OCI-LY3 (cell line): ENCODE measurements at regions not wholly inside any gene's neighbourhood (a gene's known extent, or its start where the extent isn't known, plus 50 kb on each side); places are given as distances from the start of the nearest gene placed in this dataset.

Experiments used
- CTCF ChIP-seq: fragments of 200-600, 300-600 bp; sonication (generic); IDR thresholded peaks from 2 replicates; pipeline ENCODE4 v1.5.1; 2014; ENCODE audit warnings: antibody characterized with exemption, low read length, low read depth
- EZH2phosphoT487 ChIP-seq: fragments of 200-600 bp; shearing (Covaris generic); IDR thresholded peaks from 2 replicates; pipeline ENCODE4 v1.6.1; 2018; ENCODE audit warnings: antibody characterized with exemption, mixed run types, low read depth

GRCh38 chr6:19898141-19898740, 61.1 kb downstream of the ID4 start:
- TF ChIP-seq CTCF (no peak), EZH2phosphoT487 (no peak)
